CD4-positive, alpha-beta T cell (primary cell): ENCODE measurements at regions not wholly inside any gene's neighbourhood (a gene's known extent, or its start where the extent isn't known, plus 50 kb on each side); places are given as distances from the start of the nearest gene placed in this dataset.

ENCODE experiments used
- ATAC-seq: fragments of 200-7000 bp; cut with Tn5 transposase; one replicate; pipeline ENCODE4 v1.10.0; 2022; ENCODE audit warnings: mild to moderate bottlenecking; ENCODE audit not compliant: poor library complexity
- CTCF ChIA-PET: fragments of 350-600 bp; sonication (Branson Sonifier 250); formaldehyde crosslinking; loops from one replicate; lab custom pipeline; 2021; ENCODE audit warnings: antibody characterized with exemption, inconsistent platforms; lab: Charles Lee
- POLR2A ChIA-PET: fragments of 350-600 bp; sonication (Branson Sonifier 250); formaldehyde crosslinking; loops from one replicate; lab custom pipeline; 2021; ENCODE audit warnings: antibody characterized with exemption, inconsistent platforms; lab: Charles Lee
- DNase-seq, 14 experiments: peaks; one replicate each; pipeline ENCODE4 v3.0.0-alpha.2; 2013 to 2020; ENCODE audit warnings: mixed read lengths in 2 of 14
- H3K27ac ChIP-seq, 2 donors: one replicate each; pipeline versions ENCODE4 v1.5.1 to v1.7.0; 2013; ENCODE audit warnings: low read length in 2 of 2, low read depth in 1 of 2, mild to moderate bottlenecking in 1 of 2
- H3K27me3 ChIP-seq, 2 experiments: 1 replicate in 1 of 2; 2 replicates in 1 of 2; pipeline versions ENCODE4 v1.6.1 to v1.7.0; 2013; ENCODE audit warnings: low read length in 2 of 2, control low read depth in 1 of 2, mild to moderate bottlenecking in 1 of 2, moderate library complexity in 1 of 2; ENCODE audit not compliant: insufficient read depth in 2 of 2, control insufficient read depth in 1 of 2
- H3K36me3 ChIP-seq: one replicate; pipeline ENCODE4 v1.6.1; 2013; ENCODE audit warnings: low read length, control low read depth; ENCODE audit not compliant: insufficient read depth
- H3K4me1 ChIP-seq: one replicate; pipeline ENCODE4 v1.6.1; 2013; ENCODE audit warnings: low read length, control low read depth; ENCODE audit not compliant: insufficient read depth
- H3K4me3 ChIP-seq: one replicate; pipeline ENCODE4 v1.5.1; 2013; ENCODE audit warnings: mild to moderate bottlenecking, low read length, moderate library complexity
- H3K9me3 ChIP-seq, 2 experiments: 1 replicate in 1 of 2; 2 replicates in 1 of 2; pipeline versions ENCODE4 v1.6.1 to v1.7.0; 2013; ENCODE audit warnings: low read length in 2 of 2, mild to moderate bottlenecking in 2 of 2, control low read depth in 1 of 2, moderate library complexity in 1 of 2; ENCODE audit not compliant: control insufficient read depth in 1 of 2, insufficient read depth in 1 of 2
- H3K27ac Mint-ChIP-seq: one replicate; pipeline ENCODE4 v1.8.0; 2020; ENCODE audit warnings: mixed read lengths
- H3K27me3 Mint-ChIP-seq: one replicate; pipeline ENCODE4 v1.8.0; 2021; ENCODE audit warnings: mixed read lengths
- H3K36me3 Mint-ChIP-seq: one replicate; pipeline ENCODE4 v1.8.0; 2021; ENCODE audit warnings: low read depth, mixed read lengths
- H3K4me1 Mint-ChIP-seq: one replicate; pipeline ENCODE4 v1.8.0; 2021; ENCODE audit warnings: low read depth, mixed read lengths
- H3K4me3 Mint-ChIP-seq: one replicate; pipeline ENCODE4 v1.8.0; 2020; ENCODE audit warnings: mild to moderate bottlenecking, mixed read lengths
- H3K9me3 Mint-ChIP-seq: one replicate; pipeline ENCODE4 v1.8.0; 2020; ENCODE audit warnings: mixed read lengths
- intact Hi-C, 2 experiments: fragments of 100-400 bp; cut with DNase I in 1 of 2; cut with micrococcal nuclease in 1 of 2; formaldehyde crosslinking; loops; one replicate each; pipeline versions ENCODE4 v1.15.1 to v1.9.0; 2023 to 2025; cut with DNase I, micrococcal nuclease
- TF ChIP-seq, protein P1 (sequence below): fragments of 200-600 bp; IDR thresholded peaks from one replicate; pipeline ENCODE4 v1.8.0; 2022; ENCODE audit warnings: antibody characterized with exemption, mild to moderate bottlenecking

DNA sequence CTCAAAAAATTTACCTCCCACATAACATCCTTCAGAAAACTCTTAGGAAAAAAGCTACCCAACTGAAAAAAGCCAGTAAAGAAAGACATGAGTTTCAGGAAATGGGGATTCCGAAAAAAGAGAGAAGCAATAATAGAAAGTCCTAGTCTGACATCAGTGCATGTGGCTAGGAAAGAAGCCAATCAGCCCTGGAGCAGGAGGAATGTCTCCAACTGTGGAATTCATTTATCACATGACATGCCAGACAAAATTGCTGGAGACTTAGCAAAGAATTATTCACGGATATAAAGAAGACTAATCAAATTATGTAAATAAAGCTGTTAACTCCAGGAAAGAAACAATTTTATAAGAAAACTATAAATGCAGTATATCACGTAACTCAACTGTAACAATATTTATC lies 258.9 kb upstream of the RARB start:
- CTCF ChIA-PET = no interaction called here
- H3K36me3 Mint-ChIP-seq = no peaks in the 10 kb centered on the region
- TF ChIP-seq, protein P1, sequence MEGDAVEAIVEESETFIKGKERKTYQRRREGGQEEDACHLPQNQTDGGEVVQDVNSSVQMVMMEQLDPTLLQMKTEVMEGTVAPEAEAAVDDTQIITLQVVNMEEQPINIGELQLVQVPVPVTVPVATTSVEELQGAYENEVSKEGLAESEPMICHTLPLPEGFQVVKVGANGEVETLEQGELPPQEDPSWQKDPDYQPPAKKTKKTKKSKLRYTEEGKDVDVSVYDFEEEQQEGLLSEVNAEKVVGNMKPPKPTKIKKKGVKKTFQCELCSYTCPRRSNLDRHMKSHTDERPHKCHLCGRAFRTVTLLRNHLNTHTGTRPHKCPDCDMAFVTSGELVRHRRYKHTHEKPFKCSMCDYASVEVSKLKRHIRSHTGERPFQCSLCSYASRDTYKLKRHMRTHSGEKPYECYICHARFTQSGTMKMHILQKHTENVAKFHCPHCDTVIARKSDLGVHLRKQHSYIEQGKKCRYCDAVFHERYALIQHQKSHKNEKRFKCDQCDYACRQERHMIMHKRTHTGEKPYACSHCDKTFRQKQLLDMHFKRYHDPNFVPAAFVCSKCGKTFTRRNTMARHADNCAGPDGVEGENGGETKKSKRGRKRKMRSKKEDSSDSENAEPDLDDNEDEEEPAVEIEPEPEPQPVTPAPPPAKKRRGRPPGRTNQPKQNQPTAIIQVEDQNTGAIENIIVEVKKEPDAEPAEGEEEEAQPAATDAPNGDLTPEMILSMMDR = no peak

GRCh38 chr3:25170021-25170420 lies 258.0 kb upstream of the RARB start:
- ChIA-PET POLR2A (no interaction called here), CTCF (no interaction called here)
- Histone ChIP-seq H3K27me3 (no peaks in the 10 kb centered on the region), H3K4me3 (no peak overlapping the region), H3K36me3 (no peaks in the 10 kb centered on the region), H3K27ac (no peak overlapping the region), H3K9me3 (peaks cover 0 to 4% of the 10 kb centered on the region in 2 experiments), H3K4me1 (no peaks in the 10 kb centered on the region)
- no peaks in the 10 kb centered on the region for H3K36me3 Mint-ChIP-seq
- no peaks in the 10 kb centered on the region for H3K27me3 Mint-ChIP-seq
- H3K27ac Mint-ChIP-seq = no peak overlapping the region
- ATAC-seq (no peak), DNase-seq (no peak)
- H3K4me3 Mint-ChIP-seq = no peak overlapping the region
- intact Hi-C loops = no loop called here
- no peaks in the 10 kb centered on the region for H3K4me1 Mint-ChIP-seq
- peaks cover 6% of the 10 kb centered on the region for H3K9me3 Mint-ChIP-seq
- TF ChIP-seq, protein P1 = no peak

More for the DNA sequence above, 258.9 kb upstream of the RARB start:
- H3K4me1 ChIP-seq = no peaks in the 10 kb centered on the region
- no peaks in the 10 kb centered on the region for H3K27me3 ChIP-seq
- POLR2A ChIA-PET = no interaction called here
- ATAC-seq = no peak
- H3K36me3 ChIP-seq = no peaks in the 10 kb centered on the region
- no peak overlapping the region for H3K27ac ChIP-seq
- no peak for DNase-seq
- no peak overlapping the region for H3K4me3 ChIP-seq
- intact Hi-C loops = no loop called here
- H3K27me3 Mint-ChIP-seq = no peaks in the 10 kb centered on the region
- peaks cover 6% of the 10 kb centered on the region for H3K9me3 Mint-ChIP-seq
- H3K4me1 Mint-ChIP-seq = no peaks in the 10 kb centered on the region
- peaks cover 0 to under 1% of the 10 kb centered on the region in 2 experiments for H3K9me3 ChIP-seq
- no peak overlapping the region for H3K27ac Mint-ChIP-seq
- H3K4me3 Mint-ChIP-seq = no peak overlapping the region

- Histone ChIP-seq H3K36me3 (no peaks in the 10 kb centered on the region), H3K9me3 (peaks cover 0 to 4% of the 10 kb centered on the region in 2 experiments), H3K27me3 (no peaks in the 10 kb centered on the region), H3K27ac (no peak overlapping the region), H3K4me1 (no peaks in the 10 kb centered on the region), H3K4me3 (no peak overlapping the region)
- POLR2A ChIA-PET = no interaction called here
- H3K36me3 Mint-ChIP-seq = no peaks in the 10 kb centered on the region
- no peaks in the 10 kb centered on the region for H3K4me1 Mint-ChIP-seq
- no peak overlapping the region for H3K4me3 Mint-ChIP-seq
- DNase-seq = no peak
- TF ChIP-seq, protein P1 = no peak
- no peak for ATAC-seq
- CTCF ChIA-PET = no interaction called here
- peaks cover 2% of the 10 kb centered on the region for H3K9me3 Mint-ChIP-seq
- no peak overlapping the region for H3K27ac Mint-ChIP-seq
- H3K27me3 Mint-ChIP-seq = no peaks in the 10 kb centered on the region
- intact Hi-C loops = no loop called here
These were observed 256.8 kb upstream of the RARB start for GRCh38 chr3:25171118-25171807.
